ENCODE measurements at regions not wholly inside any gene's neighbourhood (a gene's known extent, or its start where the extent isn't known, plus 50 kb on each side); places are given as distances from the start of the nearest gene placed in this dataset.
"Not testable (repeated sequence)": the region's sequence is repeated elsewhere in the genome, so short reads cannot be mapped to it uniquely, and the experiment has no call there.

DNA sequence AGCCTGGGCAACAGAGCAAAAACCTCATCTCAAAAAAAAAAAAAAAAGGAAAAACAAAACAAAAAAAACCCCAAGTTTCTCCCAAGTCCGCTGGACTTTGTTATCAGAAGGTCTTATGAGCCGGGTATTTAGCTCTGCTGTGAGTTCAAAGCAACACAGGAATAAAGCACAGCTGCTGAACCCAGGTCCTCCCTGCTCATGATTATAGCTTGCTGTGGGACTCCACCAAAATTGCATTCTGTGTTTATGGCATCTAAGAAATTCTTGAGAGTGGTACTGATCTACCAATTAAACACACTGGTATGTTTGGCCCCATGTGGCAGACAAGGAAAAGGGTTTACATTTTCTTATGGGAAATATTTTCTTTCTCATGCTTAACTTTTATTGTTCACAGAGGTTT lies 93.6 kb upstream of the NEDD9 start:
- DNase-seq (ENCODE audit: low spot score) = no peak

DNA sequence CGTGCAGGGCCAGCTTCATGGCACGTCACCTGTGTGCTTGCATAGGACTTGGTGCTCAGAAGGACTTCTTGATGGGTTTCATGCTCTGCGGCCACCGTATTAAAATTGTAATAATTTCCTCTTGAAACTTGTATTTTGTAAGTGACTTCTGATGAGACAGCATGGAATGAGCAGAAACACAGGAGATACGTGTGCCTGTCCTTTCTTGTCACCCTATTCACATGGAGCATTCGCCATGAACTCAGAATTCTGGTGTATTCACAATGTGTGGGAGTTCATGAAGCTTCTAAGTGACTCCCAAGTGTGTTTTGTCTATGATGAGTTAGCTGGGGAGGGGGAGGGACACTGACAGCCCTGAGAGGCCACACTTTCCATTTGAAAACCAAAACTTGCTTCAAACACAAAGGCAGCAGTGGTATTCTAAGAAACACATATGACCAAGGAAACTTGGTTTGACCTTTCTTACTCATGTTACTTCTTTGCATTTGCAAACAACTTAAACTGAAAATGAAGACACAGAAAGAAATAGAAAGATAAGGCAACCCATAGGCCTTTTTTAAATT lies 92.1 kb upstream of the NEDD9 start:
- no peak for DNase-seq (ENCODE audit: low spot score)

DNA sequence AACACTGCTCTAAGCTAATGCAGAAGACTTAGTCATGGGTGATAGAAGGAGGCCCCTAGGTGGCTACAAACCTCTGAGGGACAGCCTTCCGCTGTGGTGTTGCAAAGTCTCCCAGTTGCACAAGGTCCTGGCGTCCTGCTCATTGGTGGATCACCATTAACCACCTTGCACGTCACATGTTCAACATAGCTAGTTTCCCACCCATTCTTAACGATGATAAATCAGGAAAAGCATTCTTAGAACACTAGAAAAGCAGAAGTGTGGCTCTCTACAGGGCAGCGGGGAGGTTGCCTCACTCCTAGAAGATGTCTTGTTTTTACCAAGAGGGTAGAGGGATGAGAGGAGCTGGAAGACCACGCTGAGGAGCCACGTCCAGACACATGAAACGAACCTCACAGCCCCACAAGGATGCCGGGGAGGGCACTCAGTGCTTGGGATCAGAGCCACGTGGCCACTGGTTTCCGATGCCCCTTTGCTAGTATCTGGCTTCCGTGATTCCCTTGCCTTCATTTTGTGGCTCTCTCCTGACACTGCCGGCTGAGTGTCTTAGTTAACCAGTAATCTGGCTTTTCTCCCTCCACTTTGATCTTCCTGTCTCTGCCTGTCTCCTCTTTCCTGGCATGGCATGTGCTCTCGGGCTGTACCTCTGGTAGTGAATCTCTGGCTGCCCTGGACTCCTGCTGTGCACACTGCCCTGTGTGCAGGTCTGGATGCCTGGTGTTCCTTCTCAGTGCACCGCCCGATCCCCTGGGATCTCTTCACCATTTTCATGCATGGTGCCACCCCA lies 91.4 kb upstream of the NEDD9 start:
- DNase-seq (ENCODE audit: low spot score) = no peak

DNA sequence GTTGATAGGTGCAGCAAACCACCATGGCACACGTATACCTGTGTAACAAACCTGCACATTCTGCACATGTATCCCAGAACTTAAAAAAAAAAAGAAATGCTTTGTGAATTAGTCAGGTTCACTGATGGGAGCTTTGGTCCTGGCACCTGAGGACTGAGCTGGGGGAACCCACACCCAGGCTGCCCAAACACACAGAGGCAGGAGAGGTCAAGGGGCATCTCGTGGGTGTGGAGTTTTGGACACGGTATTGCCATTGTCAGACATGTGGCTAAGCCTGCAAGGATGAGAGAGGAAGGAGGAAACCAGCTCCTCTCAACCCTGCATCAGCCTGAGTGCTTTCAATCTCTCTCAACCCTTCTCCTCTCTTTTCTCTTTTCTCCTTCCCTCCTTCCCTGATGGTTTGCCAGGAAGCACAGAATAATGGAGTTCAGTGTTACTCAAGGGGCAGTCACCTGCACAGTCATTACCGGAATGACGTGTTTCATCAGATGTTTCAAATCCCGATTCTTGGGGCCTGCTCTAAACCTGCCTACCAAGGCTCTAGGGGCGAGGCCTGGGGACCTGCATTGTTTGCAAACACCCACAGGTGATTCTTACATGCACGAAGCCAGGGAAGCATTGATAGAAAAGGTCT lies 89.9 kb upstream of the NEDD9 start:
- DNase-seq (ENCODE audit: low spot score) = no peak

DNA sequence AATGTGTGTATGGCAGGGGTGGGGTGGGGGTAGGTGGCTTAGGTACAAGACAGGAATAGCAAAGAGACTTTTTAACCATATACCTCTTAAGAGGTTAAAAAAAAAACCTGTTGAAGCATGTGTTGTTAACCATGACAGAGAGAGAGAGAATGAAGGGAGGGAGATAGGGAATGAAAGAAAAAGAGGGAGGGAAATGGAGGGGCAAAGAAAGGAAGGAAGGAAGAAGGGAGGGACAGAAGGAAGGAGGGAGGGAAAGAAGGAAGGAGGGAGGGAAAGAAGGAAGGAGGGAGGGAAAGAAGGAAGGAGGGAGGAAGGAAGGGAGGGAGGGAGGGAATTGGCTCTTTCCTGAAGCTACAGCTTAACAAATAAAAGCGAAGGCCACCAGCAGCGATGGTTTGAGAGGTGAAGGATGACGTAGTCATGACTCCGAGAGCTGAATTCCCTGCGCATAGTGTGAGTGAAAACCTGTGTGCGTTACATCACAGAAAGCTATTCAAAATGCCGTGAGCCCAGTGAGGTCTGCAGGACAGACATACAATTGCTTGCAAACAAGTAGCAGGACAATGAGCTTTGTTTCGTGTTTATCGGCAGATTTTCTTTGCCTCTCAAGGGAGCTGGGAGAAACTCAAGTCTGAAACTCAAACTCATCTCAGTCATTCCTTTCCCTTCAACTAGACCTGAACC lies 88.6 kb upstream of the NEDD9 start:
- no peak for DNase-seq (ENCODE audit: low spot score)

DNA sequence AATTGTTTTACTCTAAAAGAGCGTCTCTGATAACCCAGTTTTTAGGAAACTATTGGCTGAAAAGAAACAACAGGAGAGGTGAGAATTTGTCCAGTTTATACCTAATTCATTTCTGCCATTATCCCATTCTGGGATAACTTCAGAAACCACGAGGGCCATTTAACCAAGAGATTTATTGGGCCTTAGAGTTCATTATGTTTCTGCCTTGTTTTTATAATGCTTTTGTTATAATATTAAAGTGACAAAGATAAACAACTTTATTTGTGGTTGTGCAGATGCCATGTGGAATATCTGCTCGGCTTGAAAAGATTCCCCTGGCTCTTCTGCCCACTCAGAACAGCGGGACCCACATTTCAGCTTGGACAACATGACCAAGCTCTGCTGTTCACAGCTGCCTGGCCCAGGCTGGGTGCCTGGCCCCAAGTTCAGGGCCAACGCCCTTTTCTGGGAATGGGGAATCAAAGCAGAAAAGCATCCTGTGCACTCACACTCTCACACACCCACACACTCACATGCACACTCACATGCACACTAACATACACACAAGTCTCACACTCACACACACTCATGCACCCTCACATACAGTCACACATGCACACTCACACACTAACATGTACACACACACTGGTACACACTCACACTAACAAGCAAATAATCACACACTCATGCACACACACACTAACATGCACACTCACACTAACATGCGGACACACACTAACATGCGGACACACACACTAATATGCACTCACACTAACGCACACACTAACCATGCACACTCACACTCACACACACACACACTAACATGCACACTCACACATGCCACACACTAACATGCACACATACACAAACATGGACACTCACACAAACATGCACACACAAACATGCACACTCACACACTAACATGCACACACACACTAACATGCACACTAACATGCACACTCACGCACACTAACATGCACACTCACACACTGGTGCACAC lies 86.7 kb upstream of the NEDD9 start:
- no peak for DNase-seq (ENCODE audit: low spot score)

DNA sequence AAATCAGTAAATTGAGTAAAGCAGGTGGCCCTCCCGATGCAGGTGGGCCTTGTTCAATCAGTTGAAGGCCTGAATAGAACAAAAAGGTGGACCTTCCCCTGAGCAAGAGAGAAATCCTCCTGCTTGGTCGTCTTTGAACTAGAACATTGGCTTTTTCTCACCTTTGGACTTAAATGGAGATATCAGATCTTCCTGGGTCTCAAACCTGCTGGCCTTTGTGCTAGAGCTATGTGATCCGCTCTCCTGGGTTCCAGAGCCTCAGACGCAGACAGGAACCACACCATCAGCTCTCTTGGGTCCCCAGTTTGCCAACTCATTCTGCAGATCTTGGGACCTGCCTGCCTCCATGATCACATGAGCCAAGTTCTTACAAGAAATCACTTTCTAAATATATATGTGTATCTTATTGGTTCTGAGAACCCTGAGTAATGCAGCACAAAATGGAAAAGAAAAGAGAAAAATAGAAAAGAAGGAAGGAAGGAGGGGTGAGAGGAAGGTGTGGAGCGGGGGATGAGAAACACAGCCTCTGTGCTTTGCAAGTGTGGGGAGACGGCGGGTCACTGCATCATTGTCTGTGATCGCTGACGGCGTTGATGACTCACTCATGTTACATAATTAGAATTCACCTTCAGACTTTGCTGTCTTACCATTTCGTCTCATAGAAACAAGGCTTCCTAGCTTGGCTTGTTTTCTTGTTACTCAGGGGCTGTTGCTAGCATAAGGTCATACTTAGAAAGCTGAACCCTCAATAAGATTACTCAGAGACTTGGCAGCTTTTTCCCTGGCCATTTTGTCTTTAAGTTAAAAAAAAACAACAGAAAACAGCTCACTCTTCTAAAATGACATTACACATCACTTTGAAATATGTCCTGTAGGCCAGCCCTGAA lies 85.7 kb upstream of the NEDD9 start:
- no peak for DNase-seq (ENCODE audit: low spot score)

DNA sequence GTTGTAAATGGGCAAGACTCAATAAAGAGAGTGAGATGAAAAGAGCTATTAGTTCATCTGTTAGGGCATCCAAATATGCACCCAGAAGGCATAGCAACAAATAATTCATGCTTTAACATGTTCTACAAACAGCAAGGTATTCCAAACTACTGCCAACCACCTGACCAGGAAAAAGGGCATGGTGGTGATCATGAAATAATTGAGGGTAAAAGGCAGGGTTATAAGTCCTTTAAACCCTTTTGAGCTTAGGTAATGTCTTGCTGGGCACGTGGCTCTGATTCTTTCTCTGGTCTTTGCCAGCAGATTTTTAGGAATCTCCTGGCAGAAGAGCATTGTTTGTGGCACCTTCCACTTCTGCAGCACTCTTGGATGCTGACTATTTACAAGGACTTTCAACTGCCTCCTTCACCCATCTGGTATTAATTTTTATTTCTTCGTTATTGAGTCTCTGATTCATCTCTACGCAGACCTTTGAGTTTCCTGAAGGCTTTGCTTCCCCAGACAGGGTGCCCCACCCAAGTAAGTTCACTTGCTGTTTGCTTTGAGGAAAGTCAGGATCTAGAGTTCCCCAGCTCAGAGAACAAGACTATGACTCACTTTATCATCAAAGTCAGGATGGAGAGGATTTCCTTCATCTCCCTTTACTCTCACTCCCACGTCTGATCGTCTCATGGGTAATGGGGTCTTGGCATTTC lies 83.4 kb upstream of the NEDD9 start:
- DNase-seq (ENCODE audit: low spot score) = no peak

DNA sequence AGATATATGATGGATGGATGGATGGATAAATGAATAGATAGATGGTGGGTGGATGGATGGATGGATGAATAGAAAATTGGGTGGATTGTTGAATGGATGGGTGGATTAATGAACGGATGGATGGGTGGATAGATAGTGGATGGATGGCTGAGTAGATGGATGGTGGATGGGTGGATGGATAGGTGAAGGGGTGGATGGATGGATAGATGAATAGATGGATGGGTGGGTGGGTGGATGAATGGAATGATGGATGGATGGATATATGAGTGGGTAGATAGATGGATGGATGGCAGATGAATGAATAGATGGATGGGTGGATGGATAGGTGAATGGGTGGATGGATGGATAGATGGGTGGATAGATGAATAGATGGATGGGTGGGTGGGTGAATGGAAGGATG lies 80.7 kb upstream of the NEDD9 start:
- DNase-seq (ENCODE audit: low spot score) = no peak

DNA sequence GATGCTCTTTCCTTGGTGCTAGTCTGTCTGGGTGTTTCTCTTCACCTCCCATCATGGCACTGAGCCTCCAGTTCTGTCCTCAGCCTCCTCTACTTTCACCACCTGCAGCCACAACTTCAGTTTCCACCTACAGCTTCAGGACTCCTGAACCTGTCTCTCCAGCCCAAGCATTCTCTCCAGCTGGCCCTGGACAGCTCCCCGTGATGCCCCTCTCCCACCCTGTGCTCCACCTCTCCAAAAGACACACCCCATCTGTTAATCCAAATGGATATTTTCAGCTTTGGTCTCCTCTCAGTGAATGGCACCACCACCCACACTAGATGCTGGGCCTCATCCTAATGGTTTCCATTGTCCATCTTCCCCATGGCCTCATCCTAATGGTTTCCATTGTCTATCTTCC lies 79.5 kb upstream of the NEDD9 start:
- DNase-seq (ENCODE audit: low spot score) = no peak

DNA sequence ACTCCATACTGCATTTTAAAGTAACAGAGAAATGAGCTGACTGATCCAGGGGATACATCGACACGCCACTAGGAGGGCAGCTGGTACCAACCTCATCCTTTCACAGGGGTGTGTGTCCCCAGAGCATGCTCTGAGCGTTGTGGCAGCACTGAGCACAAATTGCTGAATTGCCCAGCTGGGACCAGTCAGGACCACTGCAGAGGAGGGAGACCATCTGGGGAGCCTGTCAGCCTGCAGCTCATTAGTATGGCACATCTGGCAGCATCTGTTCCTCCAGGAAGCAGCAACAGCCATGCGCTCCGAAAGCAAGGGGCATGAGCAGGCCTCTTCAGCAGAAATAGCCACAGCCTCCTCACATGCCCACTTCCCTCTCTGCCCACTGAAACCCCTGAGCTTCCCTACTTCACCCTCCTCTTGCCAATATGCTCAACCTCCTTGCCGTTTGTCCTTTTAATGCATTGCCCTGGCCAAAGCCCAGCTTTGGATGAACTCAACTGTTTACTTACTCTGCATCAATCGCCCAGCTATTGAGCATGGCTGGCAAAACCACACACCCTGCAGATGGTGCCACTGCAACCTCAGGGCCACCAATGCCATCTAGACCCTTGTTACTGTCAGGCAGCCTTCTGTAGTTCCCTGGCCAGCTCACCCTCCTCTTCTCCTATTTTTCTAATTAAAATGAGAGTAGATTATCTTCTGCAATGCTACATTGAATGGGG lies 77.6 kb upstream of the NEDD9 start:
- DNase-seq (ENCODE audit: low spot score) = no peak

DNA sequence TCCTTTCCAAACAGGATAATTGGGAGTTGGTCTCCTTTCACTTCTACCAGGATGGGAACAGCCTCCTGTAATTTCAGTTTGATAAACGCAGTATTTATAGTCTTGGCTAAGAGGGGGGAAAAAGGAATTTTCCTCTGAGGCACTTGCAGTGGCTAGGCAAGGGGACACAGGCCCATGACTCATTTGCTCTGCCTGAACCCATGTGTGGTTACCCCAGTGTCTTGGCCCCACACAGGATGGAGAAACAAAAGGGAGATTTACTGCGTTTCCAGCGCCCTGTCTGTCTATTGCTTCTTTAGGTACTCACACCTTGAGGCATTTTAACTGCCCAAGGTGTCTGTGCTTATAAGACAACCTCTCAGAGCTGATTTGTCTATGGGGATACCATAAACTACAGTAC lies 74.8 kb upstream of the NEDD9 start:
- no peak for DNase-seq (ENCODE audit: low spot score)

DNA sequence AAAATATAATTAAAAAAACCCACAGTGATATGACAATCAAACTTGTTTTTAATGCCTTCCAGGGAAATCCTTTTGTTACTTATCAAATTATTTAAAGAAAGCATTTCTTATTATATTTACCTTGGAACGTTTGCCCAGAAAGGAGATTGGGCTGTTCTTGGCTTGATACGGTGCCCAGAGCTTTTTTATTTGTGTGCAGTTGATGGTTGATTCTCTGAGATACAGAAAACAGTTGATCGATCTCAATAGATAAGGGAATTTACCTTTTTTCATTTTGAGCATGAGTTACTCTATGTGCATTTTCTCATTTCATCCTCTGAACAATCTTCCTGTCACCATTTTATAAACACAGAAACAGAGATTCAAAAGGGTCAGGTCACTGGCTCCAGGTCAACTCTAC lies 72.5 kb upstream of the NEDD9 start:
- no peak for DNase-seq (ENCODE audit: low spot score)

DNA sequence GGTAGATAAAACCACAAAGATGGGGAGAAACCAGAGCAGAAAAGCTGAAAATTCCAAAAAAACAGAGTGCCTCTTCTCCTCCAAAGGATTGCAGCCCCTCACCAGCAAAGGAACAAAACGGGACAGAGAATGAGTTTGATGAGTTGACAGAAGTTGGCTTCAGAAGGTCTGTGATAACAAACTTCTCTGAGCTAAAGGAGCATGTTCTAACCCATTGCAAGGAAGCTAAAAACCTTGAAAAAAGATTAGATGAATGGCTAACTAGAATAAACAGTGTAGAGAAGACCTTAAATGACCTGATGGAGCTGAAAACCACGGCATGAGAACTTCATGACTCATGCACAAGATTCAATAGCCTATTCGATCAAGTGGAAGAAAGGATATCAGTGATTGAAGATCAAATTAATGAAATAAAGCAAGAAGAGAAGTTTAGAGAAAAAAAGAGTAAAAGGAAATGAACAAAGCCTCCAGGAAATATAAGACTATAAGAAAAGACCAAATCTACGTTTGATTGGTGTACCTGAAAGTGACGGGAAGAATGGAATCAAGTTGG lies 67.5 kb upstream of the NEDD9 start:
- not testable (repeated sequence) for DNase-seq (ENCODE audit: low spot score)

DNA sequence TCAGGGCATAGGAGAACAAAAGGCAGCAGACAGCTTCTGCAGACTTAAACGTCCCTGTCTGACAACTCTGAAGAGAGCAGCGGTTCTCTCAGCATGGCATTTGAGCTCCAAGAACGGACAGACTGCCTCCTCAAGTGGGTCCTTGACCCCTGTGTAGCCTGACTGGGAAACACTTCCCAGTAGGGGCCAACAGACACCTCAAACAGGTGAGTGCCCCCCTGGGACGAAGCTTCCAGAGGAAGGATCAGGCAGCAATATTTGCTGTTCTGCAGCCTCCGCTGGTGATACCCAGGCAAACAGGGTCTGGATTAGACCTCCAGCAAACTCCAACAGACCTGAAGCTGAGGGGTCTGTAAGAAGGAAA lies 66.9 kb upstream of the NEDD9 start:
- DNase-seq (ENCODE audit: low spot score) = not testable (repeated sequence)

DNA sequence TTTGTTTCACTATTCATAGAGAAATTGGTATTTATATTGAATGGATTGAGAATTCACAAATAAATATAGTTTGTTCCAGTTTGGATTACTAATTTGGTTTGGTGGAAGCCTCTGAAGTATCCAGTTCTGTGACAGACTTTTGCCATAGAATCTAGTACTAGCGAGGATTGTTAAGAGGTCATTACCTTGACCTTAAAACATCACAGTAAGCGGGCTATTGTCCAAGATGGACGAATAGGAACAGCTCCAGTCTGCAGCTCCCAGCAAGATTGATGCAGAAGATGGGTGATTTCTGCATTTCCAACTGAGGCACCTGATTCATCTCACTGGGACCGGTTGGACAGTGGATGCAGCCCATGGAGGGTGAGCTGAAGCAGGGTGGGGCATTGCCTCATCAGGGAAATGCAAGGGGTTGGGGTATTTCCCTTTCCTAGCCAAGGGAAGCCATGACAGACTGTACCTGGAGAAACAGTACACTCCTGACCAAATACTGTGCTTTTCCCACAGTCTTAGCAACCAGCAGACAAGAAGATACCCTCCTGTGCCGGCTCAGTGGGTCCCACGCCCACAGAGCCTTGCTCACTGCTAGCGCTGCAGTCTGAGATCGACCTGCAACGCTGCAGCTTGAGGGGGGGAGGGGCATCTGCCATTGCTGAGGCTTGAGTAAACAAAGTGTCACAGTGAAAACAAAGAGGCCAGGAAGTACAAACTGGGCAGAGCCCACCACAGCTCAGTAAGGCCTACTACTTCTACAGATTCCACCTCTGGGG lies 66.4 kb upstream of the NEDD9 start:
- no peak for DNase-seq (ENCODE audit: low spot score)

DNA sequence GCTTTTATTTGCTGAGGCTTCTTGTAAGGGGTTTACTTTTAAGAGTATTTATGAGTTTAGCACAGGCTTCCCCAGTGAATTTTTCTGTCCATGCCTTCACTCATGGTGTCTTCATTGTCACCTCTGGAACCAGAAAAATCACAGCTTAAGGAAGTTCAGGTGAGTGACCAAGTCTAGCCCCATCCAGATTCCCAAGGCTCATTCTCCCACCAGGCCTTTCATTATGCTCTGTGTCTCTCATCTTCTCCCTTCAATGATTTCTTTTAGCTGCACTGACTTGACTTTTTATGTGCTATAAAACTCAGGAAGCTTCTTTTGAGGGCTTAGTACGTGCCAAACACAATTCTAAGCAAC lies 64.9 kb upstream of the NEDD9 start:
- DNase-seq (ENCODE audit: low spot score) = no peak
